ENCODE measurements at regions not wholly inside any gene's neighbourhood (a gene's known extent, or its start where the extent isn't known, plus 50 kb on each side); places are given as distances from the start of the nearest gene placed in this dataset.
"Not testable (repeated sequence)": the region's sequence is repeated elsewhere in the genome, so short reads cannot be mapped to it uniquely, and the experiment has no call there.

DNA sequence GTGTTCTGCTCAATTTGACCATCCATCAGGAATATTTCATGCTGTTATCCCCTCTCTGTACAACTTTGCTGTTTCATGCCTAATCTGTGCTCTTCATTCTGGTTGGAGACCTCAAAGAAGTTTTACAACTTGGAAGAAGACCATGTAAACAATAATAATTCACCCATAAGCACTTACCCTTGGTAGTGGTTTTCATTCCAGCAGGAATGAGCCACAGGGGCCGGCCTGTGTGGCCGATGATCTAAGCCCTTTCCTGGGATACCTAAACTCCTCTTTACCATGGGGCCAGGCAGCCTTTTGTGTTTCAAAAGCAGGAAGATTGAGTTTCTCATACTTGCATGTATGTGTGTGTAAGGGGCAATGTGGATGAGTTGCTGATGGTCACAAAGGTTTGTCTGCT is 165.0 kb downstream of the FGF1 start:
- Histone ChIP-seq H2AFZ (ENCODE audit: low read depth, low read length) (no peak overlapping the region), H3K4me2 (ENCODE audit: low read length) (no peak overlapping the region), H3K4me1 (ENCODE audit: low read length) (no peaks in the 10 kb centered on the region), H3K9ac (ENCODE audit: low read length) (no peak overlapping the region), H3K36me3 (replicated peaks; ENCODE audit: low read depth, low read length) (no peaks in the 10 kb centered on the region), H4K20me1 (ENCODE audit: insufficient read depth, low read length) (no peaks in the 10 kb centered on the region), H3K79me2 (ENCODE audit: low read length) (no peaks in the 10 kb centered on the region), H3K4me3 (ENCODE audit: low read length) (no peak overlapping the region), H3K9me3 (ENCODE audit: insufficient read depth, low read length) (no peaks in the 10 kb centered on the region), H3K27ac (ENCODE audit: low read length) (no peak overlapping the region), H3K27me3 (ENCODE audit: low read depth, low read length) (no peaks in the 10 kb centered on the region)
- TF ChIP-seq EZH2phosphoT487 (IDR thresholded peaks at IDR 0.05; ENCODE audit: low read depth): no peak
- TF ChIP-seq, protein P1, sequence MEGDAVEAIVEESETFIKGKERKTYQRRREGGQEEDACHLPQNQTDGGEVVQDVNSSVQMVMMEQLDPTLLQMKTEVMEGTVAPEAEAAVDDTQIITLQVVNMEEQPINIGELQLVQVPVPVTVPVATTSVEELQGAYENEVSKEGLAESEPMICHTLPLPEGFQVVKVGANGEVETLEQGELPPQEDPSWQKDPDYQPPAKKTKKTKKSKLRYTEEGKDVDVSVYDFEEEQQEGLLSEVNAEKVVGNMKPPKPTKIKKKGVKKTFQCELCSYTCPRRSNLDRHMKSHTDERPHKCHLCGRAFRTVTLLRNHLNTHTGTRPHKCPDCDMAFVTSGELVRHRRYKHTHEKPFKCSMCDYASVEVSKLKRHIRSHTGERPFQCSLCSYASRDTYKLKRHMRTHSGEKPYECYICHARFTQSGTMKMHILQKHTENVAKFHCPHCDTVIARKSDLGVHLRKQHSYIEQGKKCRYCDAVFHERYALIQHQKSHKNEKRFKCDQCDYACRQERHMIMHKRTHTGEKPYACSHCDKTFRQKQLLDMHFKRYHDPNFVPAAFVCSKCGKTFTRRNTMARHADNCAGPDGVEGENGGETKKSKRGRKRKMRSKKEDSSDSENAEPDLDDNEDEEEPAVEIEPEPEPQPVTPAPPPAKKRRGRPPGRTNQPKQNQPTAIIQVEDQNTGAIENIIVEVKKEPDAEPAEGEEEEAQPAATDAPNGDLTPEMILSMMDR (IDR thresholded peaks at IDR 0.05; ENCODE audit: low read depth, low read length): no peak

DNA sequence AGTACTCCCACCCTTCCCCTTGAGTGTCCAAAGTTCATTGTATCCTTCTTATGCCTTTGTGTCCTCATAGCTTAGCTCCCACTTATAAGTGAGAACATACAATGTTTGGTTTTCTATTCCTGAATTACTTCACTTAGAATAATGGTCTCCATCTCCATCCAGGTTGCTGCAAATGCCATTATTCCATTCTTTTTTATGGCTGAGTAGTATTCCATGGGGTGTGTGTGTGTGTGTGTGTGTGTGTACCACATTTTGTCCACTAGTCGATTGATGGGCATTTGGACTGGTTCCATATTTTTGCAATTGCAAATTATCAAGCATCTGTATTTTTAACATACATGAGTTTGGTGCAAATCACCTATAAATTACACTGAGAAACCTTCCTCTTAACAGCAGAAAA is 166.0 kb downstream of the FGF1 start:
- H3K27me3 ChIP-seq (ENCODE audit: low read depth, low read length); H3K9ac ChIP-seq (ENCODE audit: low read length); H3K4me3 ChIP-seq (ENCODE audit: low read length); H2AFZ ChIP-seq (ENCODE audit: low read depth, low read length); H3K36me3 ChIP-seq (replicated peaks; ENCODE audit: low read depth, low read length); H3K9me3 ChIP-seq (ENCODE audit: insufficient read depth, low read length); H3K4me2 ChIP-seq (ENCODE audit: low read length); H3K4me1 ChIP-seq (ENCODE audit: low read length); H3K27ac ChIP-seq (ENCODE audit: low read length); H4K20me1 ChIP-seq (ENCODE audit: insufficient read depth, low read length); H3K79me2 ChIP-seq (ENCODE audit: low read length): not testable (repeated sequence)

DNA sequence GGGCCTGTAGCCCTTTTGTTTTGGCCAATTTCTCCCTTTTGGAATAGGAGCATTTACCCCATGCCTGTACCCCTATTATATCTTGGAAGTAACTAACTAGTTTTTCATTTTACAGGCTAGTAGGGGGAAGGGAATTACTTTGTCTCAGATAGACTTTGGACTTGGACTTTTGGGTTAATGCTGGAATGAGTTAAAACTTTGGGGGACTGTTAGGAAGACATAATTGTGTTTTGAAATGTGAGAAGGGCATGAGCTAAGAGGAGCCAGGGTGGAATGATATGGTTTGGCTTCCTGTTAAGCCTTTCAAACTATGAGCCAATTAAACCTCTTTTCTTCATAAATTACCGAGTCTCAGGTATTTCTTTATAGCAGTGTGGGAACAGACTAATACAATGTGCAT is 168.1 kb downstream of the FGF1 start:
- H3K27me3 ChIP-seq (ENCODE audit: low read depth, low read length): no peaks in the 10 kb centered on the region
- no peak overlapping the region for H3K27ac ChIP-seq (ENCODE audit: low read length)
- no peaks in the 10 kb centered on the region for H3K36me3 ChIP-seq (replicated peaks; ENCODE audit: low read depth, low read length)
- H3K4me2 ChIP-seq (ENCODE audit: low read length): no peak overlapping the region
- no peaks in the 10 kb centered on the region for H4K20me1 ChIP-seq (ENCODE audit: insufficient read depth, low read length)
- no peaks in the 10 kb centered on the region for H3K79me2 ChIP-seq (ENCODE audit: low read length)
- no peak overlapping the region for H2AFZ ChIP-seq (ENCODE audit: low read depth, low read length)
- H3K9ac ChIP-seq (ENCODE audit: low read length): no peak overlapping the region
- H3K4me1 ChIP-seq (ENCODE audit: low read length): no peaks in the 10 kb centered on the region
- H3K4me3 ChIP-seq (ENCODE audit: low read length): no peak overlapping the region
- TF ChIP-seq, protein P1 (IDR thresholded peaks at IDR 0.05; ENCODE audit: low read depth, low read length): no peak
- TF ChIP-seq EZH2phosphoT487 (IDR thresholded peaks at IDR 0.05; ENCODE audit: low read depth): no peak
- H3K9me3 ChIP-seq (ENCODE audit: insufficient read depth, low read length): no peaks in the 10 kb centered on the region

DNA sequence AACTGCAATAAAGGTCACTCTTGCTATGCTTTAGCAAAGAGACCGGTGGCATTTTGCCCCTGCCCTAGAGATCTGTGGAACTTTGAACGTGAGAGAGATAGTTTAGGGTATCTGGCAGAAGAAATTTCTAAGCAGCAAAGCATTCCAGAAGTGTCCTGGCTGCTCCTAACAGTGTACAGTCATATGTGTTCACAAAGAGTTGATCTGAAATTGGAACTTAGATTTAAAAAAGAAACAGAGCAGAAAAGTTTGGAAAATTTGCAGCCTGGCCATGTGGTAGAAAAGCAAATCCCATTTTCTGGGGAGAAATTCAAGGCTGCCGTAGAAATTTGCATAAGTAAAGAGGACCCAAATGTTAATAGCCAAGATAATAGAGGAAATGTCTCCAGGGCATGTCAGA is 169.2 kb downstream of the FGF1 start:
- Histone ChIP-seq H4K20me1 (ENCODE audit: insufficient read depth, low read length) (no peaks in the 10 kb centered on the region), H3K9me3 (ENCODE audit: insufficient read depth, low read length) (no peaks in the 10 kb centered on the region), H3K27me3 (ENCODE audit: low read depth, low read length) (no peaks in the 10 kb centered on the region), H2AFZ (ENCODE audit: low read depth, low read length) (no peak overlapping the region), H3K4me2 (ENCODE audit: low read length) (no peak overlapping the region), H3K4me3 (ENCODE audit: low read length) (no peak overlapping the region), H3K9ac (ENCODE audit: low read length) (no peak overlapping the region), H3K27ac (ENCODE audit: low read length) (no peak overlapping the region), H3K36me3 (replicated peaks; ENCODE audit: low read depth, low read length) (no peaks in the 10 kb centered on the region), H3K79me2 (ENCODE audit: low read length) (no peaks in the 10 kb centered on the region), H3K4me1 (ENCODE audit: low read length) (no peaks in the 10 kb centered on the region)
- no peak for TF ChIP-seq EZH2phosphoT487 (IDR thresholded peaks at IDR 0.05; ENCODE audit: low read depth)
- TF ChIP-seq, protein P1 (IDR thresholded peaks at IDR 0.05; ENCODE audit: low read depth, low read length): no peak

DNA sequence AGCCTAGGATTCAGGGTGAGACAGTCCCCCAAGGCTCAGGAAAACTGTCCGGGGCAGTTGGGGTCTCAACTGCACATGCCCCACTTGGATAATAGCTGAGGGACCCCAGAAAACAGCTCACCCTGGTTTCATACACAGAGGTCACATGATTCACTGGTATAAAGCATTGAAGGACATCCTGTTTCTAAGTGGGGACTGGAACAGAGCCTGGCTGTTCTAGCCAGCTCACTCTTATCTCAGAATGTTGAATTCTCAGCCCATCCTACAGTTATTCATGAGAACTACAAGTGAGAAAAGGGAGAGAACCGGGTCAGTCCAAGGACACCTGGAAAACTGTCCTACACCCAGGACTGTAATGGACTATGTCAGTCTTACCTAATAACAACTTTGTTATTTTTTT is 170.9 kb downstream of the FGF1 start:
- no peaks in the 10 kb centered on the region for H3K27me3 ChIP-seq (ENCODE audit: low read depth, low read length)
- H3K9me3 ChIP-seq (ENCODE audit: insufficient read depth, low read length): no peaks in the 10 kb centered on the region
- no peaks in the 10 kb centered on the region for H3K79me2 ChIP-seq (ENCODE audit: low read length)
- no peak for TF ChIP-seq EZH2phosphoT487 (IDR thresholded peaks at IDR 0.05; ENCODE audit: low read depth)
- TF ChIP-seq, protein P1 (IDR thresholded peaks at IDR 0.05; ENCODE audit: low read depth, low read length): no peak
- no peaks in the 10 kb centered on the region for H3K36me3 ChIP-seq (replicated peaks; ENCODE audit: low read depth, low read length)
- H3K4me3 ChIP-seq (ENCODE audit: low read length): no peak overlapping the region
- H3K4me2 ChIP-seq (ENCODE audit: low read length): no peak overlapping the region
- H2AFZ ChIP-seq (ENCODE audit: low read depth, low read length): no peak overlapping the region
- no peaks in the 10 kb centered on the region for H4K20me1 ChIP-seq (ENCODE audit: insufficient read depth, low read length)
- H3K27ac ChIP-seq (ENCODE audit: low read length): no peak overlapping the region
- no peak overlapping the region for H3K9ac ChIP-seq (ENCODE audit: low read length)
- no peaks in the 10 kb centered on the region for H3K4me1 ChIP-seq (ENCODE audit: low read length)
